Testis (tissue), 2 donors: ENCODE measurements at regions not wholly inside any gene's neighbourhood (a gene's known extent, or its start where the extent isn't known, plus 50 kb on each side); places are given as distances from the start of the nearest gene placed in this dataset.

Experiments used
- DNase-seq: peaks from one replicate; pipeline ENCODE4 v3.0.0-alpha.2; 2019
- H3K27ac ChIP-seq, 2 donors: fragments of 200-600 bp; sonication (generic); one replicate each; pipeline ENCODE4 v1.5.1; 2019
- H3K27me3 ChIP-seq: fragments of 200-600 bp; sonication (generic); one replicate; pipeline ENCODE4 v1.5.1; 2019
- H3K36me3 ChIP-seq: fragments of 200-600 bp; sonication (generic); one replicate; pipeline ENCODE4 v1.5.1; 2017; ENCODE audit warnings: low read depth; ENCODE audit errors: missing control alignments
- H3K4me1 ChIP-seq: fragments of 200-600 bp; sonication (generic); one replicate; pipeline ENCODE4 v1.5.1; 2019
- H3K4me3 ChIP-seq, 2 donors: fragments of 200-600 bp; sonication (generic); one replicate each; pipeline ENCODE4 v1.5.1; 2017 to 2019
- H3K9me3 ChIP-seq: fragments of 200-600 bp; sonication (generic); one replicate; pipeline ENCODE4 v1.5.1; 2017
- CTCF ChIP-seq, 3 experiments: fragments of 450-650 bp in 2 of 3; fragments of 200-600 bp in 1 of 3; sonication (generic) in 1 of 3; IDR thresholded peaks; one replicate each; pipeline ENCODE4 v1.5.1; 2016 to 2019; ENCODE audit warnings: antibody characterized with exemption in 3 of 3, mild to moderate bottlenecking in 2 of 3, moderate library complexity in 1 of 3
- POLR2A ChIP-seq: fragments of 450-650 bp; IDR thresholded peaks from one replicate; pipeline ENCODE4 v1.6.1; 2017; ENCODE audit warnings: antibody characterized with exemption, mild to moderate bottlenecking, moderate library complexity
- WGBS, 2 donors: methylation state at CpG; one replicate each; pipeline ENCODE4 v1.1.5; 2018; 5-methylcytosine and 5-hydroxymethylcytosine counted together
- intact Hi-C: fragments of 100-400 bp; cut with DNase I; formaldehyde crosslinking; loops from one replicate; pipeline ENCODE4 v1.15.1; 2023; ENCODE audit warnings: low total_unique reads

- 68 to 75% methylated on average over 8 to 9 of the region's 9 CpGs for WGBS, 2 donors
- Histone ChIP-seq H3K4me1 (peaks cover 62% of the 10 kb centered on the region), H3K9me3 (no peaks in the 10 kb centered on the region), H3K27ac (peak overlapping the region; percentile 21 to 47), H3K36me3 (no peaks in the 10 kb centered on the region), H3K27me3 (no peaks in the 10 kb centered on the region), H3K4me3 (no peak overlapping the region)
- intact Hi-C loops = no loop called here
- no peak for TF ChIP-seq POLR2A
- no peak for TF ChIP-seq CTCF (IDR thresholded peaks at IDR 0.05)
- DNase-seq = no peak
Observed at GRCh38 chr17:77460514-77461046, 319.8 kb downstream of the SEC14L1 start.

- DNase-seq = no peak
- H3K36me3 ChIP-seq = no peaks in the 10 kb centered on the region
- H3K9me3 ChIP-seq = no peaks in the 10 kb centered on the region
- peaks cover 63% of the 10 kb centered on the region for H3K4me1 ChIP-seq
- H3K27ac ChIP-seq = peak overlapping the region; percentile 21 to 25
- H3K27me3 ChIP-seq = no peaks in the 10 kb centered on the region
- no peak overlapping the region for H3K4me3 ChIP-seq
- 58 to 62% methylated on average over 16 of the region's 16 CpGs for WGBS, 2 donors
- intact Hi-C loops = no loop called here
- TF ChIP-seq CTCF (IDR thresholded peaks at IDR 0.05) = no peak
- no peak for TF ChIP-seq POLR2A
Observed at GRCh38 chr17:77461277-77462057, 320.7 kb downstream of the SEC14L1 start.

GRCh38 chr17:77462090-77462489 is 321.3 kb downstream of the SEC14L1 start:
- 42 to 53% methylated on average over 11 of the region's 11 CpGs for WGBS, 2 donors
- H3K4me1 ChIP-seq = peaks cover 64% of the 10 kb centered on the region
- DNase-seq = no peak

GRCh38 chr17:77462553-77463497 is 322.1 kb downstream of the SEC14L1 start:
- TF ChIP-seq POLR2A = no peak
- no peak for TF ChIP-seq CTCF (IDR thresholded peaks at IDR 0.05)
- no peak for DNase-seq
- H3K4me3 ChIP-seq = no peak overlapping the region
- H3K36me3 ChIP-seq = no peaks in the 10 kb centered on the region
- H3K9me3 ChIP-seq = no peaks in the 10 kb centered on the region
- peaks cover 60% of the 10 kb centered on the region for H3K4me1 ChIP-seq
- WGBS, 2 donors = 85 to 93% methylated on average over 15 to 16 of the region's 16 CpGs
- H3K27me3 ChIP-seq = no peaks in the 10 kb centered on the region
- peak overlapping the region in 1 of 2 donors; percentile 21 for H3K27ac ChIP-seq
- intact Hi-C loops = no loop called here

More at GRCh38 chr17:77462090-77462489, 321.3 kb downstream of the SEC14L1 start:
- no peak for TF ChIP-seq POLR2A
- TF ChIP-seq CTCF (IDR thresholded peaks at IDR 0.05) = no peak
- Histone ChIP-seq H3K27me3 (no peaks in the 10 kb centered on the region), H3K4me3 (no peak overlapping the region), H3K36me3 (no peaks in the 10 kb centered on the region), H3K27ac (peak overlapping the region; percentile 21 to 25), H3K9me3 (no peaks in the 10 kb centered on the region)
- intact Hi-C loops = no loop called here
